HT1080 (cell line): ENCODE measurements at regions not wholly inside any gene's neighbourhood (a gene's known extent, or its start where the extent isn't known, plus 50 kb on each side); places are given as distances from the start of the nearest gene placed in this dataset.

Experiments
- DNase-seq: peaks from one replicate; pipeline ENCODE4 v3.0.0-alpha.2; 2015; ENCODE audit warnings: low read depth

GRCh38 chr3:64916192-64916798 is 228.5 kb upstream of the ADAMTS9 start:
- DNase-seq, result no peak

GRCh38 chr3:64915778-64916177 is 228.0 kb upstream of the ADAMTS9 start:
- peak; percentile 33 for DNase-seq

GRCh38 chr3:64913515-64913914 is 225.7 kb upstream of the ADAMTS9 start:
- no peak for DNase-seq

- no peak for DNase-seq
Measured at GRCh38 chr3:64911138-64911537, 223.3 kb upstream of the ADAMTS9 start.

GRCh38 chr3:64909757-64910467 is 222.1 kb upstream of the ADAMTS9 start:
- no peak for DNase-seq

GRCh38 chr3:64909011-64909410 is 221.2 kb upstream of the ADAMTS9 start:
- no peak for DNase-seq

- peak; percentile 51 for DNase-seq
Measured at GRCh38 chr3:64908251-64908685, 220.5 kb upstream of the ADAMTS9 start.

- DNase-seq, result no peak
Measured at GRCh38 chr3:64905906-64906410, 218.2 kb upstream of the ADAMTS9 start.

GRCh38 chr3:64903006-64903405 is 215.2 kb upstream of the ADAMTS9 start:
- no peak for DNase-seq

GRCh38 chr3:64901986-64902516 is 214.3 kb upstream of the ADAMTS9 start:
- no peak for DNase-seq

- no peak for DNase-seq
Measured at GRCh38 chr3:64901522-64901885, 213.7 kb upstream of the ADAMTS9 start.

GRCh38 chr3:64900617-64901521 is 213.1 kb upstream of the ADAMTS9 start:
- DNase-seq, result no peak

GRCh38 chr3:64900156-64900555 is 212.4 kb upstream of the ADAMTS9 start:
- no peak for DNase-seq

GRCh38 chr3:64898941-64899340 is 211.1 kb upstream of the ADAMTS9 start:
- DNase-seq, result peak; percentile 1

- no peak for DNase-seq
Measured at GRCh38 chr3:64895991-64896895, 208.4 kb upstream of the ADAMTS9 start.

- no peak for DNase-seq
Measured at GRCh38 chr3:64895106-64895990, 207.5 kb upstream of the ADAMTS9 start.

GRCh38 chr3:64894006-64894405 is 206.2 kb upstream of the ADAMTS9 start:
- no peak for DNase-seq

GRCh38 chr3:64892671-64893309 is 205.0 kb upstream of the ADAMTS9 start:
- DNase-seq, result no peak

- no peak for DNase-seq
Measured at GRCh38 chr3:64891021-64891420, 203.2 kb upstream of the ADAMTS9 start.
